ENCODE measurements at regions not wholly inside any gene's neighbourhood (a gene's known extent, or its start where the extent isn't known, plus 50 kb on each side); places are given as distances from the start of the nearest gene placed in this dataset.

GRCh38 chr2:234684466-234684865 lies 187.6 kb upstream of the ARL4C start:
- no peak for TF ChIP-seq CTCF (conservative IDR thresholded peaks at IDR 0.05 in 1 of 2, IDR thresholded peaks at IDR 0.05 in 1 of 2; ENCODE audit: low read depth in 1 of 2, low read length in 2 of 2)
- TF ChIP-seq EZH2 (IDR thresholded peaks at IDR 0.05; ENCODE audit: low read length, missing control alignments): no peak
